Stimulated activated CD4-positive, alpha-beta T cell treated with anti-CD3 and anti-CD28 coated beads, Interleukin-1b, Interleukin-23, amount 100 ng/mL, for 1 hour (primary cell): ENCODE measurements at regions not wholly inside any gene's neighbourhood (a gene's known extent, or its start where the extent isn't known, plus 50 kb on each side); places are given as distances from the start of the nearest gene placed in this dataset.
"Not testable (repeated sequence)": the region's sequence is repeated elsewhere in the genome, so short reads cannot be mapped to it uniquely, and the experiment has no call there.

ENCODE experiments used
- DNase-seq, 2 donors: peaks; one replicate each; pipeline ENCODE4 v3.0.0-alpha.2; 2020; ENCODE audit warnings: low read depth in 2 of 2

GRCh38 chr7:149683181-149683580 lies 90.2 kb downstream of the ZNF467 start:
- DNase-seq = no peak

- no peak for DNase-seq
Measured at GRCh38 chr7:149682038-149682437, 91.3 kb downstream of the ZNF467 start.

GRCh38 chr7:149681274-149681673 lies 92.1 kb downstream of the ZNF467 start:
- no peak for DNase-seq

- no peak for DNase-seq
Measured at GRCh38 chr7:149680331-149681025, 92.9 kb downstream of the ZNF467 start.

GRCh38 chr7:149674728-149675385 lies 98.5 kb downstream of the ZNF467 start:
- not testable (repeated sequence) for DNase-seq

- DNase-seq = no peak
Measured at GRCh38 chr7:149673006-149673405, 100.4 kb downstream of the ZNF467 start.

- no peak for DNase-seq
Measured at GRCh38 chr7:149670288-149670687, 103.1 kb downstream of the ZNF467 start.

- no peak for DNase-seq
Measured at GRCh38 chr7:149669121-149669818, 104.1 kb downstream of the ZNF467 start.

- no peak for DNase-seq
Measured at GRCh38 chr7:149666360-149666945, 106.9 kb downstream of the ZNF467 start.

GRCh38 chr7:149665618-149666017 lies 107.8 kb downstream of the ZNF467 start:
- not testable (repeated sequence) for DNase-seq

- DNase-seq = no peak
Measured at GRCh38 chr7:149664666-149665065, 108.7 kb downstream of the ZNF467 start.

GRCh38 chr7:149664176-149664575 lies 109.2 kb downstream of the ZNF467 start:
- no peak for DNase-seq

- peak; percentile 8 to 49 for DNase-seq
Measured at GRCh38 chr7:149662591-149663095, 110.7 kb downstream of the ZNF467 start.

- no peak for DNase-seq
Measured at GRCh38 chr7:149655784-149656183, 117.6 kb downstream of the ZNF467 start.

- DNase-seq = no peak
Measured at GRCh38 chr7:149654588-149654987, 118.8 kb downstream of the ZNF467 start.

- not testable (repeated sequence) for DNase-seq
Measured at GRCh38 chr7:149650190-149650589, 123.2 kb downstream of the ZNF467 start.

- DNase-seq = no peak
Measured at GRCh38 chr7:149644754-149645153, 128.6 kb downstream of the ZNF467 start.

- DNase-seq = no peak
Measured at GRCh38 chr7:149642589-149642988, 130.8 kb downstream of the ZNF467 start.

GRCh38 chr7:149638566-149639320 lies 134.6 kb downstream of the ZNF467 start:
- DNase-seq = no peak

- DNase-seq = no peak
Measured at GRCh38 chr7:149637911-149638565, 135.3 kb downstream of the ZNF467 start.
